Fibroblast of lung (primary cell): ENCODE measurements at regions not wholly inside any gene's neighbourhood (a gene's known extent, or its start where the extent isn't known, plus 50 kb on each side); places are given as distances from the start of the nearest gene placed in this dataset.

Source experiments
- DNase-seq, 2 donors: peaks; one replicate each; pipeline versions ENCODE4 v3.0.0 to v3.0.0-alpha.2; 2010; ENCODE audit warnings: low read depth in 2 of 2
- H2AFZ ChIP-seq: 2 replicates; pipeline ENCODE4 v1.5.1; 2012; ENCODE audit warnings: low read length, control low read depth, inconsistent platforms
- H3K27ac ChIP-seq: 2 replicates; pipeline ENCODE4 v1.5.1; 2011; ENCODE audit warnings: low read length, control low read depth; ENCODE audit not compliant: insufficient read depth
- H3K27me3 ChIP-seq: 2 replicates; pipeline ENCODE4 v1.5.1; 2011; ENCODE audit warnings: mild to moderate bottlenecking, low read length; ENCODE audit not compliant: control insufficient read depth, insufficient read depth
- H3K36me3 ChIP-seq: 2 replicates; pipeline ENCODE4 v1.5.1; 2011; ENCODE audit warnings: low read length; ENCODE audit not compliant: control insufficient read depth, insufficient read depth
- H3K4me1 ChIP-seq: 2 replicates; pipeline ENCODE4 v1.5.1; 2011; ENCODE audit warnings: low read length; ENCODE audit not compliant: control insufficient read depth, insufficient read depth; ENCODE audit errors: extremely low read depth
- H3K4me2 ChIP-seq: 2 replicates; pipeline ENCODE4 v1.5.1; 2011; ENCODE audit warnings: low read length, control low read depth; ENCODE audit not compliant: insufficient read depth; ENCODE audit errors: extremely low read depth
- H3K4me3 ChIP-seq, 4 experiments: fragments of 200-600 bp in 1 of 4; sonication (generic) in 1 of 4; replicated peaks in 1 of 4; 2 replicates each; pipeline ENCODE4 v1.5.1; 2011 to 2016; ENCODE audit warnings: low read length in 4 of 4, low read depth in 3 of 4, mild to moderate bottlenecking in 3 of 4, control low read depth in 2 of 4, inconsistent platforms in 1 of 4, mixed read lengths in 1 of 4; ENCODE audit not compliant: insufficient read depth in 1 of 4; ENCODE audit errors: control extremely low read depth in 1 of 4
- H3K79me2 ChIP-seq: 2 replicates; pipeline ENCODE4 v1.5.1; 2012; ENCODE audit warnings: mild to moderate bottlenecking, low read length, inconsistent platforms; ENCODE audit not compliant: control insufficient read depth, insufficient read depth
- H3K9ac ChIP-seq: 2 replicates; pipeline ENCODE4 v1.5.1; 2011; ENCODE audit warnings: mild to moderate bottlenecking, low read length, control low read depth; ENCODE audit not compliant: insufficient read depth
- H3K9me3 ChIP-seq: 2 replicates; pipeline ENCODE4 v1.5.1; 2012; ENCODE audit warnings: low read depth, low read length; ENCODE audit not compliant: control insufficient read depth, insufficient read depth
- H4K20me1 ChIP-seq: 2 replicates; pipeline ENCODE4 v1.5.1; 2011; ENCODE audit warnings: low read length; ENCODE audit not compliant: control insufficient read depth, insufficient read depth; ENCODE audit errors: extremely low read depth
- EZH2 ChIP-seq: IDR thresholded peaks from 2 replicates; pipeline ENCODE4 v1.5.1; 2012; ENCODE audit warnings: low read length, control low read depth, mild to moderate bottlenecking; ENCODE audit errors: missing control alignments
- TF ChIP-seq, protein P1 (sequence below), 2 donors: IDR thresholded peaks in 1 of 2; conservative IDR thresholded peaks in 1 of 2; 1 replicate in 1 of 2; 2 replicates in 1 of 2; pipeline ENCODE4 v1.5.1; 2011 to 2012; ENCODE audit warnings: low read length in 2 of 2, control low read depth in 1 of 2, inconsistent platforms in 1 of 2, low read depth in 1 of 2, mild to moderate bottlenecking in 1 of 2

DNA sequence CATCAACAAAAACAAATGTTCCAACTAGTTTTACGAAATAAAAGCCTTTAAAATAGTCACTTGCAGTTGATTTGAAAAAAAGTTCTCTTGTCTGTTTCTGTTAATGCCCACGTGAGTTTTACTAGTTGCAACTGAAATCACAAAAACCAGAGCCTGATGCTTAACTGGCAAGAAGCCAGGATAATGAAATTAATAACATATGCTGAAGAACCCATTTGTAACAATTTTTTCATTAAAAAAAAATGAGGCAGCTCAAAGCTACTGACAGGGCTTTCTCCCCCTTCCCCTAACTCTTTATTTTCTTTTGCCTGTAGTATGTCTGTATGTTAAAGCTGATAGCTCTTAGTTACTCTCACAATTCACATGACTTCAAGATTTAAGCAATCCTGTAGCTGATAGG is 132.7 kb upstream of the EYA4 start:
- H3K27me3 ChIP-seq = no peaks in the 10 kb centered on the region
- H3K27ac ChIP-seq = no peak overlapping the region
- no peaks in the 10 kb centered on the region for H4K20me1 ChIP-seq
- peak in 1 of 2 donors; percentile 63 for DNase-seq
- TF ChIP-seq EZH2 = no peak
- TF ChIP-seq, protein P1, sequence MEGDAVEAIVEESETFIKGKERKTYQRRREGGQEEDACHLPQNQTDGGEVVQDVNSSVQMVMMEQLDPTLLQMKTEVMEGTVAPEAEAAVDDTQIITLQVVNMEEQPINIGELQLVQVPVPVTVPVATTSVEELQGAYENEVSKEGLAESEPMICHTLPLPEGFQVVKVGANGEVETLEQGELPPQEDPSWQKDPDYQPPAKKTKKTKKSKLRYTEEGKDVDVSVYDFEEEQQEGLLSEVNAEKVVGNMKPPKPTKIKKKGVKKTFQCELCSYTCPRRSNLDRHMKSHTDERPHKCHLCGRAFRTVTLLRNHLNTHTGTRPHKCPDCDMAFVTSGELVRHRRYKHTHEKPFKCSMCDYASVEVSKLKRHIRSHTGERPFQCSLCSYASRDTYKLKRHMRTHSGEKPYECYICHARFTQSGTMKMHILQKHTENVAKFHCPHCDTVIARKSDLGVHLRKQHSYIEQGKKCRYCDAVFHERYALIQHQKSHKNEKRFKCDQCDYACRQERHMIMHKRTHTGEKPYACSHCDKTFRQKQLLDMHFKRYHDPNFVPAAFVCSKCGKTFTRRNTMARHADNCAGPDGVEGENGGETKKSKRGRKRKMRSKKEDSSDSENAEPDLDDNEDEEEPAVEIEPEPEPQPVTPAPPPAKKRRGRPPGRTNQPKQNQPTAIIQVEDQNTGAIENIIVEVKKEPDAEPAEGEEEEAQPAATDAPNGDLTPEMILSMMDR (conservative IDR thresholded peaks at IDR 0.05 in 1 of 2, IDR thresholded peaks at IDR 0.05 in 1 of 2; ENCODE audit: low read depth in 1 of 2, low read length in 2 of 2) = no peak
- no peak overlapping the region for H3K4me2 ChIP-seq
- no peak overlapping the region for H2AFZ ChIP-seq
- H3K9ac ChIP-seq = no peak overlapping the region
- H3K4me3 ChIP-seq = no peak overlapping the region
- H3K36me3 ChIP-seq = no peaks in the 10 kb centered on the region
- no peaks in the 10 kb centered on the region for H3K4me1 ChIP-seq
- no peaks in the 10 kb centered on the region for H3K9me3 ChIP-seq
- no peaks in the 10 kb centered on the region for H3K79me2 ChIP-seq

DNA sequence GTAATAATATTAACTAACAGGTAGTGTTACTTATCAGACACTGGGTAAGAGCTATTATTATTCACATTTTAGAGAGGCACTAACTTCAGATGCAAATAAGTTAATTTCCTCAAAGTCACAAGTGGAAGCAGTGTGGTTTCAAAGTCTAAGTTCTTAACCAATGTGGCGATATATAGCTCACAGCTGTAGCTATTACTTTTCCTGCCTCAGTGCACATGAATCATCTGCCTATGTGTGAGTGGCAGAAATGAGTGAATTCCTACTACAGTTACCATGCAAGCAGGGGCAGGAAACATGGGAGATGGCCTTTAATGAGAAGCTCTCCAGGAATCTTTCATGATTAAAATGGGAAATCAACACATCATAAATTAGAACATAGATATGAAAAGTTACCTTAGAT is 126.2 kb upstream of the EYA4 start:
- no peak overlapping the region for H3K9ac ChIP-seq
- H2AFZ ChIP-seq = no peak overlapping the region
- no peaks in the 10 kb centered on the region for H3K4me1 ChIP-seq
- no peaks in the 10 kb centered on the region for H3K27me3 ChIP-seq
- no peaks in the 10 kb centered on the region for H3K36me3 ChIP-seq
- H3K9me3 ChIP-seq = no peaks in the 10 kb centered on the region
- H3K79me2 ChIP-seq = no peaks in the 10 kb centered on the region
- H3K27ac ChIP-seq = no peak overlapping the region
- no peak overlapping the region for H3K4me2 ChIP-seq
- DNase-seq = peak in 1 of 2 donors; percentile 47
- TF ChIP-seq, protein P1 (conservative IDR thresholded peaks at IDR 0.05 in 1 of 2, IDR thresholded peaks at IDR 0.05 in 1 of 2; ENCODE audit: low read depth in 1 of 2, low read length in 2 of 2) = no peak
- TF ChIP-seq EZH2 = no peak
- no peak overlapping the region for H3K4me3 ChIP-seq
- no peaks in the 10 kb centered on the region for H4K20me1 ChIP-seq

DNA sequence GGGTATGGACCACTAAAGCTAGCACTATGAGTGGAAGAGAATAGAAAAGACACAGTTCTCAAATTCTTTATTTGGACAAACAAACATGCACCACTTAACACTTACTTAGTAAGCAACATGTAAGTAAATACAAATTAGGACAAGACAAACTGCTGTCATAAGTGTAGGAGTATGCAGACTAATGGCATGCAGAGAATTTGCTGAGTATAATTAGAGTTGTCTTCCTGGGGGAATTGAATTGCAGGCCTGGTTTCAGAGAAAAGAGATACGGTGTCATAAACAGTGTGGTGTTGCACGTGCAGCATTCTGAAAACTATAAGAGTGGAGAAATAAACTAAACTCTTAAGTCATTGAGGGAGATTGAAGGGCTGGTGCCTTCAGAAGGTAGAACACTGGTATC is 125.2 kb upstream of the EYA4 start:
- no peaks in the 10 kb centered on the region for H3K79me2 ChIP-seq
- no peaks in the 10 kb centered on the region for H3K4me1 ChIP-seq
- no peak overlapping the region for H3K9ac ChIP-seq
- no peak overlapping the region for H2AFZ ChIP-seq
- no peak overlapping the region for H3K4me2 ChIP-seq
- no peak overlapping the region for H3K27ac ChIP-seq
- DNase-seq = no peak
- H4K20me1 ChIP-seq = no peaks in the 10 kb centered on the region
- H3K36me3 ChIP-seq = no peaks in the 10 kb centered on the region
- TF ChIP-seq, protein P1 (conservative IDR thresholded peaks at IDR 0.05 in 1 of 2, IDR thresholded peaks at IDR 0.05 in 1 of 2; ENCODE audit: low read depth in 1 of 2, low read length in 2 of 2) = no peak
- TF ChIP-seq EZH2 = no peak
- no peak overlapping the region for H3K4me3 ChIP-seq
- H3K27me3 ChIP-seq = no peaks in the 10 kb centered on the region
- H3K9me3 ChIP-seq = no peaks in the 10 kb centered on the region
